Retinal pigment epithelial cell (primary cell): ENCODE measurements at regions not wholly inside any gene's neighbourhood (a gene's known extent, or its start where the extent isn't known, plus 50 kb on each side); places are given as distances from the start of the nearest gene placed in this dataset.

Experiments
- DNase-seq: peaks from one replicate; pipeline ENCODE4 v3.0.0-alpha.2; 2010; ENCODE audit warnings: low read depth
- H3K4me3 ChIP-seq: 2 replicates; pipeline ENCODE4 v1.5.1; 2011; ENCODE audit warnings: mild to moderate bottlenecking, low read length, control low read depth, moderate library complexity
- CTCF ChIP-seq: conservative IDR thresholded peaks from 2 replicates; pipeline ENCODE4 v1.5.1; 2011; ENCODE audit warnings: low read depth, low read length, control low read depth, inconsistent platforms

GRCh38 chr3:170772175-170772574, 97.8 kb downstream of the RPL22L1 start:
- no peak overlapping the region for H3K4me3 ChIP-seq
- no peak for DNase-seq
- TF ChIP-seq CTCF, result no peak

GRCh38 chr3:170768334-170768801, 101.6 kb downstream of the RPL22L1 start:
- no peak for DNase-seq
- H3K4me3 ChIP-seq, result no peak overlapping the region
- TF ChIP-seq CTCF, result no peak

GRCh38 chr3:170767576-170767941, 102.4 kb downstream of the RPL22L1 start:
- TF ChIP-seq CTCF, result no peak
- DNase-seq, result no peak
- H3K4me3 ChIP-seq, result no peak overlapping the region

- no peak overlapping the region for H3K4me3 ChIP-seq
- TF ChIP-seq CTCF, result no peak
- no peak for DNase-seq
Measured at GRCh38 chr3:170766823-170767575, 103.0 kb downstream of the RPL22L1 start.

- DNase-seq, result no peak
- no peak for TF ChIP-seq CTCF
- H3K4me3 ChIP-seq, result no peak overlapping the region
Measured at GRCh38 chr3:170766253-170766652, 103.7 kb downstream of the RPL22L1 start.

- no peak overlapping the region for H3K4me3 ChIP-seq
- no peak for TF ChIP-seq CTCF
- no peak for DNase-seq
Measured at GRCh38 chr3:170765419-170766078, 104.4 kb downstream of the RPL22L1 start.

- no peak for DNase-seq
- no peak overlapping the region for H3K4me3 ChIP-seq
- no peak for TF ChIP-seq CTCF
Measured at GRCh38 chr3:170764017-170764416, 106.0 kb downstream of the RPL22L1 start.
